Dedifferentiated amniotic fluid mesenchymal stem cell (primary cell): ENCODE measurements at regions not wholly inside any gene's neighbourhood (a gene's known extent, or its start where the extent isn't known, plus 50 kb on each side); places are given as distances from the start of the nearest gene placed in this dataset.
"Not testable (repeated sequence)": the region's sequence is repeated elsewhere in the genome, so short reads cannot be mapped to it uniquely, and the experiment has no call there.

ENCODE experiments used
- DNase-seq: peaks from one replicate; pipeline ENCODE4 v3.0.0-alpha.2; 2016; ENCODE audit errors: extremely low spot score

- DNase-seq, result no peak
Observed at GRCh38 chr14:106129274-106129673, 602.9 kb downstream of the TMEM121 start.

GRCh38 chr14:106129904-106130661 is 603.7 kb downstream of the TMEM121 start:
- not testable (repeated sequence) for DNase-seq

GRCh38 chr14:106133126-106133525 is 606.7 kb downstream of the TMEM121 start:
- DNase-seq, result not testable (repeated sequence)

- DNase-seq, result no peak
Observed at GRCh38 chr14:106134886-106135285, 608.5 kb downstream of the TMEM121 start.

- no peak for DNase-seq
Observed at GRCh38 chr14:106141242-106142220, 615.1 kb downstream of the TMEM121 start.

GRCh38 chr14:106145731-106146130 is 619.3 kb downstream of the TMEM121 start:
- not testable (repeated sequence) for DNase-seq

GRCh38 chr14:106153362-106153955 is 627.1 kb downstream of the TMEM121 start:
- DNase-seq, result not testable (repeated sequence)

- DNase-seq, result no peak
Observed at GRCh38 chr14:106163316-106163715, 636.9 kb downstream of the TMEM121 start.

- DNase-seq, result not testable (repeated sequence)
Observed at GRCh38 chr14:106163812-106164211, 637.4 kb downstream of the TMEM121 start.

GRCh38 chr14:106166232-106166631 is 639.8 kb downstream of the TMEM121 start:
- DNase-seq, result no peak

- DNase-seq, result no peak
Observed at GRCh38 chr14:106166650-106167204, 640.3 kb downstream of the TMEM121 start.

- not testable (repeated sequence) for DNase-seq
Observed at GRCh38 chr14:106170163-106170658, 643.8 kb downstream of the TMEM121 start.

GRCh38 chr14:106174206-106174605 is 647.8 kb downstream of the TMEM121 start:
- DNase-seq, result no peak

- DNase-seq, result not testable (repeated sequence)
Observed at GRCh38 chr14:106177266-106178246, 651.2 kb downstream of the TMEM121 start.

GRCh38 chr14:106179761-106180160 is 653.4 kb downstream of the TMEM121 start:
- no peak for DNase-seq

- not testable (repeated sequence) for DNase-seq
Observed at GRCh38 chr14:106184771-106185170, 658.4 kb downstream of the TMEM121 start.

GRCh38 chr14:106185174-106185836 is 658.9 kb downstream of the TMEM121 start:
- DNase-seq, result not testable (repeated sequence)

GRCh38 chr14:106185837-106186233 is 659.5 kb downstream of the TMEM121 start:
- DNase-seq, result no peak

- no peak for DNase-seq
Observed at GRCh38 chr14:106187216-106187615, 660.8 kb downstream of the TMEM121 start.

- DNase-seq, result not testable (repeated sequence)
Observed at GRCh38 chr14:106192701-106193100, 666.3 kb downstream of the TMEM121 start.
